ENCODE measurements at regions not wholly inside any gene's neighbourhood (a gene's known extent, or its start where the extent isn't known, plus 50 kb on each side); places are given as distances from the start of the nearest gene placed in this dataset.
"Not testable (repeated sequence)": the region's sequence is repeated elsewhere in the genome, so short reads cannot be mapped to it uniquely, and the experiment has no call there.

- CTCF ChIA-PET (ENCODE audit: unreplicated experiment) = no interaction called here
- Histone ChIP-seq H2AFZ (ENCODE audit: low read length) (peak overlapping the region; percentile 56; the same call in 1 of the 2 replicates), H4K20me1 (ENCODE audit: insufficient read depth, low read length) (no peaks in the 10 kb centered on the region), H3K9me3 (ENCODE audit: low read length) (no peaks in the 10 kb centered on the region), H3K4me3 (ENCODE audit: low read depth, low read length, poor library complexity, severe bottlenecking) (peak overlapping the region; percentile 54), H3K9me2 (ENCODE audit: insufficient read depth, low read length) (no peaks in the 10 kb centered on the region), H3K27ac (ENCODE audit: low read depth, low read length, poor library complexity, severe bottlenecking) (peak overlapping the region; percentile 30), H3K79me2 (ENCODE audit: insufficient read depth, low read depth, low read length) (no peaks in the 10 kb centered on the region), H3K4me2 (ENCODE audit: low read length) (peak overlapping the region; percentile 57), H3K36me3 (ENCODE audit: insufficient read depth, low read length) (no peaks in the 10 kb centered on the region), H3K4me1 (ENCODE audit: insufficient read depth, low read length, poor library complexity, severe bottlenecking) (peaks cover 36% of the 10 kb centered on the region)
- POLR2A ChIA-PET = no interaction called here
- TF ChIP-seq CTCF (conservative IDR thresholded peaks at IDR 0.05; ENCODE audit: low read length) = no peak
- no peak for TF ChIP-seq EZH2phosphoT487 (IDR thresholded peaks at IDR 0.05; ENCODE audit: borderline replicate concordance, low read depth, low read length)
- no TSS peak for BruUV-seq (replicated peaks)
- intact Hi-C loops (cut with micrococcal nuclease; ENCODE audit: unreplicated experiment) = no loop called here
- peak; percentile 52 for DNase-seq (ENCODE audit: low spot score)
Observed at GRCh38 chr15:22262613-22263020, 182.3 kb downstream of the OR4M2 start.

- DNase-seq (ENCODE audit: low spot score) = no peak
Observed at GRCh38 chr15:22263738-22264137, 183.4 kb downstream of the OR4M2 start.

GRCh38 chr15:22264272-22264671 lies 183.9 kb downstream of the OR4M2 start:
- H3K9me2 ChIP-seq (ENCODE audit: insufficient read depth, low read length); H4K20me1 ChIP-seq (ENCODE audit: insufficient read depth, low read length); H3K79me2 ChIP-seq (ENCODE audit: insufficient read depth, low read depth, low read length); intact Hi-C loops (cut with micrococcal nuclease; ENCODE audit: unreplicated experiment); CTCF ChIA-PET (ENCODE audit: unreplicated experiment); DNase-seq (ENCODE audit: low spot score); H3K27ac ChIP-seq (ENCODE audit: low read depth, low read length, poor library complexity, severe bottlenecking); H3K9me3 ChIP-seq (ENCODE audit: low read length); H3K4me3 ChIP-seq (ENCODE audit: low read depth, low read length, poor library complexity, severe bottlenecking); BruUV-seq (replicated peaks); H3K36me3 ChIP-seq (ENCODE audit: insufficient read depth, low read length); H2AFZ ChIP-seq (ENCODE audit: low read length): not testable (repeated sequence)
- Histone ChIP-seq H3K4me2 (ENCODE audit: low read length) (peak overlapping the region; percentile 32), H3K4me1 (ENCODE audit: insufficient read depth, low read length, poor library complexity, severe bottlenecking) (peaks cover 36% of the 10 kb centered on the region)
- POLR2A ChIA-PET = interaction anchor here (0.5 kb wide), 1 partner anchor 16 kb away, joined by 3 read pairs; no protein-coding TSS in a partner anchor

More at GRCh38 chr15:22263738-22264137, 183.4 kb downstream of the OR4M2 start:
- H3K27ac ChIP-seq (ENCODE audit: low read depth, low read length, poor library complexity, severe bottlenecking) = no peak overlapping the region
- peak overlapping the region; percentile 19; the same call in 1 of the 2 replicates for H2AFZ ChIP-seq (ENCODE audit: low read length)
- H3K9me3 ChIP-seq (ENCODE audit: low read length) = no peaks in the 10 kb centered on the region
- ChIA-PET CTCF (ENCODE audit: unreplicated experiment) (no interaction called here), POLR2A (interaction anchor here (0.5 kb wide), 1 partner anchor 15 kb away, joined by 3 read pairs; no protein-coding TSS in a partner anchor)
- intact Hi-C loops (cut with micrococcal nuclease; ENCODE audit: unreplicated experiment) = no loop called here
- H3K9me2 ChIP-seq (ENCODE audit: insufficient read depth, low read length) = no peaks in the 10 kb centered on the region
- TF ChIP-seq CTCF (conservative IDR thresholded peaks at IDR 0.05; ENCODE audit: low read length) = no peak
- TF ChIP-seq EZH2phosphoT487 (IDR thresholded peaks at IDR 0.05; ENCODE audit: borderline replicate concordance, low read depth, low read length) = no peak
- peak overlapping the region; percentile 57 for H3K4me2 ChIP-seq (ENCODE audit: low read length)
- H3K4me3 ChIP-seq (ENCODE audit: low read depth, low read length, poor library complexity, severe bottlenecking) = peak overlapping the region; percentile 3
- H3K4me1 ChIP-seq (ENCODE audit: insufficient read depth, low read length, poor library complexity, severe bottlenecking) = peaks cover 36% of the 10 kb centered on the region
- no TSS peak for BruUV-seq (replicated peaks)
- no peaks in the 10 kb centered on the region for H3K36me3 ChIP-seq (ENCODE audit: insufficient read depth, low read length)
- no peaks in the 10 kb centered on the region for H4K20me1 ChIP-seq (ENCODE audit: insufficient read depth, low read length)
- no peaks in the 10 kb centered on the region for H3K79me2 ChIP-seq (ENCODE audit: insufficient read depth, low read depth, low read length)

All from OCI-LY7 (cell line).